Breast epithelium (tissue), 3 donors: ENCODE measurements at regions not wholly inside any gene's neighbourhood (a gene's known extent, or its start where the extent isn't known, plus 50 kb on each side); places are given as distances from the start of the nearest gene placed in this dataset.

Source experiments
- POLR2A ChIP-seq: fragments of 450-650 bp; IDR thresholded peaks from one replicate; pipeline ENCODE4 v1.6.1; 2016; ENCODE audit warnings: antibody characterized with exemption, mild to moderate bottlenecking, moderate library complexity
- POLR2AphosphoS5 ChIP-seq, 3 donors: sonication (generic); formaldehyde crosslinking; IDR thresholded peaks; one replicate each; pipeline ENCODE4 v1.6.1; 2017; ENCODE audit warnings: antibody characterized with exemption in 3 of 3

DNA sequence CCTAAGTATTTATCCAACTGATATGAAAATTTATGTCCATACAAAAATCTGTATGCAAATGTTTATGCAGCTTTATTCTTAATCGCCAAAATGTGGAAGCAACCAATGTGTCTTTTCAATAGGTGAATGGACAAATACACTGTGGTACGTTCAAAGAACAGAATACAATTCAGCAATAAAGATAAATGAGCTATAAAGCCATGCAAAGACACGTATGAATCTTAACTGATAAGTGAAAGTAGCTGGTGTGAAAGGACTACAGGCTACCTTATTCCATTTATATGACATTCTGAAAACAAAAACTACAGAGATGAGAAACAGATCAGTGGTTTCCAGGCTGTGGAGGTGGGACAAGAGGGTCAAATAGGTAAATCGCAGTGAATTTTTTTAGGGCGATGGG is 419.6 kb upstream of the B3GALT2 start:
- TF ChIP-seq POLR2AphosphoS5 (IDR thresholded peaks at IDR 0.05) (no peak), POLR2A (no peak)
